ENCODE measurements at regions not wholly inside any gene's neighbourhood (a gene's known extent, or its start where the extent isn't known, plus 50 kb on each side); places are given as distances from the start of the nearest gene placed in this dataset.

- Histone ChIP-seq H3K9me3 (no peaks in the 10 kb centered on the region), H3K27ac (peak overlapping the region; percentile 62 to 83 (median 78)), H3K4me1 (peaks cover 23 to 58% (median 30%) of the 10 kb centered on the region in 4 donors), H3K36me3 (no peaks in the 10 kb centered on the region), H3K4me3 (no peak overlapping the region), H3K27me3 (no peaks in the 10 kb centered on the region)
- intact Hi-C loops (cut with DNase I; ENCODE audit: low total_unique reads): no loop called here
- peak in 1 of 2 donors; percentile 54 for DNase-seq
- no peak for TF ChIP-seq EP300 (IDR thresholded peaks at IDR 0.05)
- TF ChIP-seq POLR2A (IDR thresholded peaks at IDR 0.05): no peak
- TF ChIP-seq POLR2AphosphoS5 (IDR thresholded peaks at IDR 0.05): no peak
- no peak for TF ChIP-seq CTCF (IDR thresholded peaks at IDR 0.05)
- 43 to 66% (median 51%) methylated on average over 7 of the region's 7 CpGs for WGBS, 5 donors
Measured at GRCh38 chr6:44059359-44060346, 67.6 kb downstream of the MRPL14 start.

- H3K9me3 ChIP-seq: no peaks in the 10 kb centered on the region
- H3K36me3 ChIP-seq: no peaks in the 10 kb centered on the region
- no peak overlapping the region for H3K4me3 ChIP-seq
- TF ChIP-seq POLR2A (IDR thresholded peaks at IDR 0.05) (no peak), EP300 (IDR thresholded peaks at IDR 0.05) (peak; percentile 12), CTCF (IDR thresholded peaks at IDR 0.05) (no peak), POLR2AphosphoS5 (IDR thresholded peaks at IDR 0.05) (peak in 2 of 3 donors; percentile 53 to 89)
- intact Hi-C loops (cut with DNase I; ENCODE audit: low total_unique reads): no loop called here
- H3K4me1 ChIP-seq: peaks cover 22 to 50% (median 26%) of the 10 kb centered on the region in 4 donors
- no peaks in the 10 kb centered on the region for H3K27me3 ChIP-seq
- H3K27ac ChIP-seq: peak overlapping the region; percentile 62 to 83 (median 78)
- DNase-seq: peak; percentile 74 to 93
- 36 to 39% (median 38%) methylated on average over 18 to 19 of the region's 19 CpGs for WGBS, 5 donors
Measured at GRCh38 chr6:44058617-44059358, 68.5 kb downstream of the MRPL14 start.

DNA sequence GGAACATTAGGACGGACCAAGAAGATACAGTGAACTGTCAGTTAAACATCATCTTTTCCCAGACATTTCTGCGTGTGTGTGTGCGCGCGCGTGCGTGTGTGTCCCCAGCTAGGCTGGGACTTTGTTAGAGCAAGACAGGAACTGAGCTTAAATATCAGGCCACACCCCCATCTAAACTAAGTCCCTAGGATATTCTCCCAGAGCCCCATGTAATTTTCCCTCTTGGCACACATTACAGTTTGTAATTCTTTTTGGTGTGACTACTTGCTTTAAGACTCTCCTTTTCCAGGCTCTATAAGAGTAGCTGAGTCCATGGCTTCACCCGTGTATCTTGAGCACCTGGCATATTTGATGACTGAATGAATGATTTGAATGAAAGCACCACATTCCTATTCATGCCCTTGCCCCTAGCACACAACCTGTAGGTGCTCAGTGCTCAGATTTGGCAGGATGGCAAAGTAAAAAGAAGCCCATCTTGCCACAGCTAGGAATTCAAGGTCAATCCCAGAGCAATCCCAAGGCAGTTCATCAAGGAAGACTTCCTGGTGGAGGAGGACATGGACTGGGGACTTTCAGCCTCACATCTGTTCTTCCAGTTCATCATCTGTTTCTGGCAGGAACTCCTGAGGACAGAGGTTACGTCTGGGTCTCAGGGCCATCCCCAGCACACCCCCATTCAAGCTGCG lies 69.2 kb downstream of the MRPL14 start:
- peak in 1 of 2 donors; percentile 39 for DNase-seq
- WGBS, 5 donors: 65 to 77% (median 73%) methylated on average over 10 of the region's 10 CpGs

More for the DNA sequence above, 69.2 kb downstream of the MRPL14 start:
- intact Hi-C loops (cut with DNase I; ENCODE audit: low total_unique reads): no loop called here
- TF ChIP-seq POLR2A (IDR thresholded peaks at IDR 0.05): no peak
- TF ChIP-seq POLR2AphosphoS5 (IDR thresholded peaks at IDR 0.05): no peak
- TF ChIP-seq EP300 (IDR thresholded peaks at IDR 0.05): no peak
- no peak for TF ChIP-seq CTCF (IDR thresholded peaks at IDR 0.05)
- H3K27ac ChIP-seq: peak overlapping the region; percentile 47 to 83 (median 78)
- H3K27me3 ChIP-seq: no peaks in the 10 kb centered on the region
- no peaks in the 10 kb centered on the region for H3K36me3 ChIP-seq
- no peaks in the 10 kb centered on the region for H3K9me3 ChIP-seq
- no peak overlapping the region for H3K4me3 ChIP-seq
- H3K4me1 ChIP-seq: peaks cover 23 to 56% (median 28%) of the 10 kb centered on the region in 4 donors
